ENCODE measurements at regions not wholly inside any gene's neighbourhood (a gene's known extent, or its start where the extent isn't known, plus 50 kb on each side); places are given as distances from the start of the nearest gene placed in this dataset.

DNA sequence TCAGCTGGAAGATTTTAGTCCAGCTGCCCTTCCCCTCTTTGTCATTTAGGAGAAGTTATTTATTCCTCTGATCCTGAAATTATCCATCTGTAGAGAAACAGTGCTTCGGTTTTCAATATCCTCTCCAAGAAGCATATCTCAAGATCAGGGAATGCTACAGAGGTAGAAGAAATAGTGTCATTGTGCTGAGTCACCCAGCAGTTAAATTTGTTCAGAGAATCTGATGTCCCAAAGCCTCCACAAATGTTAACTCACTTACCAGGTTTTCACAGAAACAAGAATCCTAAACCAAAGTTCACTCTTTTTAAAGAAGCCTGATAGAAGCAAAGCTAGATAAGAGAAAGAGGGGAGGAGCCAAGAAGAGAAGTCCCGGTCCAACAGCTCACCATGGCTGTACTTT lies 480.7 kb upstream of the GYPC start:
- H3K4me1 ChIP-seq, result no peaks in the 10 kb centered on the region
- H3K36me3 ChIP-seq, result no peaks in the 10 kb centered on the region
- H3K4me3 ChIP-seq, result no peak overlapping the region
- 38 to 100% methylated on average over 1 to 2 of the region's 2 CpGs for WGBS, 2 donors (ENCODE audit: low coverage in 1 of 2)
- no peak for ATAC-seq
- no peaks in the 10 kb centered on the region for H3K9me3 ChIP-seq
- H3K27ac ChIP-seq, result no peak overlapping the region
- H3K27me3 ChIP-seq, result no peaks in the 10 kb centered on the region
- TF ChIP-seq POLR2AphosphoS5 (IDR thresholded peaks at IDR 0.05), result no peak
- no peak for TF ChIP-seq POLR2A (IDR thresholded peaks at IDR 0.05)
- no peak for TF ChIP-seq EP300 (IDR thresholded peaks at IDR 0.05)
- TF ChIP-seq, protein P1, sequence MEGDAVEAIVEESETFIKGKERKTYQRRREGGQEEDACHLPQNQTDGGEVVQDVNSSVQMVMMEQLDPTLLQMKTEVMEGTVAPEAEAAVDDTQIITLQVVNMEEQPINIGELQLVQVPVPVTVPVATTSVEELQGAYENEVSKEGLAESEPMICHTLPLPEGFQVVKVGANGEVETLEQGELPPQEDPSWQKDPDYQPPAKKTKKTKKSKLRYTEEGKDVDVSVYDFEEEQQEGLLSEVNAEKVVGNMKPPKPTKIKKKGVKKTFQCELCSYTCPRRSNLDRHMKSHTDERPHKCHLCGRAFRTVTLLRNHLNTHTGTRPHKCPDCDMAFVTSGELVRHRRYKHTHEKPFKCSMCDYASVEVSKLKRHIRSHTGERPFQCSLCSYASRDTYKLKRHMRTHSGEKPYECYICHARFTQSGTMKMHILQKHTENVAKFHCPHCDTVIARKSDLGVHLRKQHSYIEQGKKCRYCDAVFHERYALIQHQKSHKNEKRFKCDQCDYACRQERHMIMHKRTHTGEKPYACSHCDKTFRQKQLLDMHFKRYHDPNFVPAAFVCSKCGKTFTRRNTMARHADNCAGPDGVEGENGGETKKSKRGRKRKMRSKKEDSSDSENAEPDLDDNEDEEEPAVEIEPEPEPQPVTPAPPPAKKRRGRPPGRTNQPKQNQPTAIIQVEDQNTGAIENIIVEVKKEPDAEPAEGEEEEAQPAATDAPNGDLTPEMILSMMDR (IDR thresholded peaks at IDR 0.05), result no peak

DNA sequence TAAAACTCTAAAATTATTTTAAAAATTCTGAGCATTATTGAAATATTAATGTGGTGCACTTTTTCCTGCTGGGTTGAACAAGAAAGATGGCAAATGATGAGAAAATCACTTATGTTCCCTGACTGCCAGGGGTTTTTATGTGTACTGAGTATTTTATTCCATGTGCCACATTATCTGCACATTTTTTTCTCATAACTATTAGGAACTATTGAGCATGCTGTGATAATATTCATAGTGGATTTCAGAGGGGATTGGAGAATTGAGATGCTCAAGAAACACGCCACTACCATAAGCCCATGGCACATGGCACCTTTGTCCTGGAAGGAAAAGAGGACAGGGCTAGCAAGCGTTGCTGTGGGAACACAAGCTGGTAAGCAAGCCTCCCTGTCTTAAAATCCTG lies 478.5 kb upstream of the GYPC start:
- ATAC-seq, result no peak
- H3K27me3 ChIP-seq, result no peaks in the 10 kb centered on the region
- H3K9me3 ChIP-seq, result no peaks in the 10 kb centered on the region
- no peak overlapping the region for H3K4me3 ChIP-seq
- no peak overlapping the region for H3K27ac ChIP-seq
- 88 to 92% methylated on average over 2 of the region's 2 CpGs for WGBS, 2 donors (ENCODE audit: low coverage in 1 of 2)
- no peak for TF ChIP-seq POLR2AphosphoS5 (IDR thresholded peaks at IDR 0.05)
- no peak for TF ChIP-seq EP300 (IDR thresholded peaks at IDR 0.05)
- TF ChIP-seq, protein P1 (IDR thresholded peaks at IDR 0.05), result no peak
- no peak for TF ChIP-seq POLR2A (IDR thresholded peaks at IDR 0.05)
- H3K4me1 ChIP-seq, result no peaks in the 10 kb centered on the region
- H3K36me3 ChIP-seq, result no peaks in the 10 kb centered on the region

DNA sequence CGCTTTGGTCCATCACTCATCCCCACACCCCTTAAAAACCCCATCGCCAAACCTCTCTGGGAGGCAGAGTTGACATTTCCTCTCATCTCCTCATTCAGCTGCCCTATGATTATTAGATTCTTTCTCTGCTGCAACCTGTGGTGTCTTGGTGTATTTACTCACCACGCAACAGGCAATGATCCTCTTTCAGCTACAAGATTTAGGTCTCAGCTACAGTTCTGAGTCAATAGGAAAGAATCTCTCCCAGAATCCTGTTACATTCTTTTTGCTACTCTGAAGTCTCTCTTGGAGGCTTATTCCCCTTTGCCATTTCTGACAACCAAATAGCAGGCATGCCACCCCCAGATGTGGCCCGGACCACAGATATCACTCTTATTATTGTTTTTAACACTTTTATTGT lies 468.3 kb upstream of the GYPC start:
- Histone ChIP-seq H3K27me3 (no peaks in the 10 kb centered on the region), H3K36me3 (no peaks in the 10 kb centered on the region), H3K4me1 (no peaks in the 10 kb centered on the region), H3K27ac (no peak overlapping the region), H3K4me3 (no peak overlapping the region), H3K9me3 (no peaks in the 10 kb centered on the region)
- WGBS, 2 donors (ENCODE audit: low coverage in 1 of 2), result 48 to 60% methylated on average over 4 of the region's 4 CpGs
- no peak for ATAC-seq
- TF ChIP-seq POLR2A (IDR thresholded peaks at IDR 0.05) (no peak), EP300 (IDR thresholded peaks at IDR 0.05) (no peak), POLR2AphosphoS5 (IDR thresholded peaks at IDR 0.05) (no peak)
- TF ChIP-seq, protein P1 (IDR thresholded peaks at IDR 0.05), result no peak

DNA sequence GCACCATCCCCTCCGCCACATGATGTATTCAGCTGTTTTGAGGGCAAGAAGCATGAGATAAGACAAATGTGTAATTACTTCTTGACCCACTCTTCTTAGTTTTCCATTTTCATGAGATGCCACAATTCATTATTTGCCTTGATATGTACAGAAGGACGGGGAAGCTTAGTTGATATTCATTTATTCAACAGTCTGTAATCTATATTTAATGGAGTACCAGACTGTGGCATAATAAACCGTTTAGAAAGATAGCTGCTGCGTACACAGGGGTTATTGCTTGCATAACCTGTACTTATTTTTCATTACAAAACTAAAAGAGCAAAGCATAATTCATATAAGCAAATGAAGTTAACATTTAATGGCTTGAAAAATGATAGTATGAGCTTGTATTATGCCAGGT lies 466.4 kb upstream of the GYPC start:
- Histone ChIP-seq H3K27me3 (no peaks in the 10 kb centered on the region), H3K9me3 (no peaks in the 10 kb centered on the region), H3K4me3 (no peak overlapping the region), H3K4me1 (no peaks in the 10 kb centered on the region), H3K36me3 (no peaks in the 10 kb centered on the region), H3K27ac (no peak overlapping the region)
- 81 to 89% methylated on average over 4 of the region's 4 CpGs for WGBS, 2 donors (ENCODE audit: low coverage in 1 of 2)
- no peak for ATAC-seq
- TF ChIP-seq POLR2A (IDR thresholded peaks at IDR 0.05), result no peak
- TF ChIP-seq, protein P1 (IDR thresholded peaks at IDR 0.05), result no peak
- TF ChIP-seq POLR2AphosphoS5 (IDR thresholded peaks at IDR 0.05), result no peak
- TF ChIP-seq EP300 (IDR thresholded peaks at IDR 0.05), result no peak

DNA sequence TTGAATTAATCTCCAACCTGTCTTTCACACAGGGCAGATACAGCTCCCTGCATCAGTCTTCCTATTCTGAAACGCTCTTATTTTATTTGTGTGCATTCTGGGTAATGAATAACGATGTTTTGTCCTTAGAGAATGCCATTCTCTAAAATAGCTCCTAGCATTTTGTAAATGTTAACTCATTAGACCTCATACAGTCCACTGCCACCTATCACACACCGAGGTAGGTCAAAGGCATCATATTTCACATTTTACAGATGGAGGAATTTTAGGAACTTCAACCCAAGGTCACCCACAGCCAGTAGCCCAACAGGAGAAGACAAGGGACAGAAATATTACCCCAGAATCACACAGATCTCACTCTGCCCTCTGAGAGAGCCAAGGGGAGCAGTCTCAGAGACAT lies 455.4 kb upstream of the GYPC start:
- 46 to 47% methylated on average over 3 of the region's 3 CpGs for WGBS, 2 donors (ENCODE audit: low coverage in 1 of 2)
- no peak for ATAC-seq
- no peaks in the 10 kb centered on the region for H3K27me3 ChIP-seq

More for the DNA sequence above, 455.4 kb upstream of the GYPC start:
- H3K27ac ChIP-seq, result no peak overlapping the region
- H3K9me3 ChIP-seq, result peaks cover 0 to 9% (median 0%) of the 10 kb centered on the region in 3 donors
- H3K4me3 ChIP-seq, result no peak overlapping the region
- no peaks in the 10 kb centered on the region for H3K4me1 ChIP-seq
- no peaks in the 10 kb centered on the region for H3K36me3 ChIP-seq
- TF ChIP-seq POLR2A (IDR thresholded peaks at IDR 0.05) (no peak), EP300 (IDR thresholded peaks at IDR 0.05) (no peak), POLR2AphosphoS5 (IDR thresholded peaks at IDR 0.05) (no peak)
- TF ChIP-seq, protein P1 (IDR thresholded peaks at IDR 0.05), result no peak
